ENCODE measurements at regions not wholly inside any gene's neighbourhood (a gene's known extent, or its start where the extent isn't known, plus 50 kb on each side); places are given as distances from the start of the nearest gene placed in this dataset.

- TF ChIP-seq ZFX (IDR thresholded peaks at IDR 0.05) = no peak
- TF ChIP-seq, protein P1, sequence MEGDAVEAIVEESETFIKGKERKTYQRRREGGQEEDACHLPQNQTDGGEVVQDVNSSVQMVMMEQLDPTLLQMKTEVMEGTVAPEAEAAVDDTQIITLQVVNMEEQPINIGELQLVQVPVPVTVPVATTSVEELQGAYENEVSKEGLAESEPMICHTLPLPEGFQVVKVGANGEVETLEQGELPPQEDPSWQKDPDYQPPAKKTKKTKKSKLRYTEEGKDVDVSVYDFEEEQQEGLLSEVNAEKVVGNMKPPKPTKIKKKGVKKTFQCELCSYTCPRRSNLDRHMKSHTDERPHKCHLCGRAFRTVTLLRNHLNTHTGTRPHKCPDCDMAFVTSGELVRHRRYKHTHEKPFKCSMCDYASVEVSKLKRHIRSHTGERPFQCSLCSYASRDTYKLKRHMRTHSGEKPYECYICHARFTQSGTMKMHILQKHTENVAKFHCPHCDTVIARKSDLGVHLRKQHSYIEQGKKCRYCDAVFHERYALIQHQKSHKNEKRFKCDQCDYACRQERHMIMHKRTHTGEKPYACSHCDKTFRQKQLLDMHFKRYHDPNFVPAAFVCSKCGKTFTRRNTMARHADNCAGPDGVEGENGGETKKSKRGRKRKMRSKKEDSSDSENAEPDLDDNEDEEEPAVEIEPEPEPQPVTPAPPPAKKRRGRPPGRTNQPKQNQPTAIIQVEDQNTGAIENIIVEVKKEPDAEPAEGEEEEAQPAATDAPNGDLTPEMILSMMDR (conservative IDR thresholded peaks at IDR 0.05) = no peak
- H3K27ac ChIP-seq = no peak overlapping the region
These were observed 78.3 kb upstream of the ASIC2 start for GRCh38 chr17:33371377-33371776.

- TF ChIP-seq, protein P1 (conservative IDR thresholded peaks at IDR 0.05) = no peak
- TF ChIP-seq ZFX (IDR thresholded peaks at IDR 0.05) = no peak
- H3K27ac ChIP-seq = no peak overlapping the region
These were observed 80.2 kb upstream of the ASIC2 start for GRCh38 chr17:33373273-33373672.

DNA sequence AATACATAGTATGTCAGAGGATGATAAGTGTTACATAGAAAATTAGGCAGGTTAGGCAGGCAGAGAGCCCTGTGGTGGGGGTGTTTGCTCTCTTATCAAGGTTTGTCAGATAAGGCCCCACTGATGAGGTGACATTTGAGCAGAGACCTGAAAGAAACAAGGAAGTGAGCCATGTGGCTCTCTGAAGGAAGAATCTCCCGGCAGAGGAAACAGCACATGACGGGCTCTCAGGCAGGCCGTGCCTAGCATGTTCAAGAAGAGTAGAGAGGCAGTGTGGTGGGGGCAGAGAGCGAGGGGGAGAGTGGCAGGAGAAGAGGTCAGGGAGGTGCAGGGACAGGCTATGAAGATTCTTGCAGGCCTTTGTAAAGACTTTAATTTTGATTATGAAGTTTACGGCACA, 82.0 kb upstream of the ASIC2 start:
- no peak for TF ChIP-seq ZFX (IDR thresholded peaks at IDR 0.05)
- TF ChIP-seq, protein P1 (conservative IDR thresholded peaks at IDR 0.05) = no peak
- H3K27ac ChIP-seq = no peak overlapping the region

DNA sequence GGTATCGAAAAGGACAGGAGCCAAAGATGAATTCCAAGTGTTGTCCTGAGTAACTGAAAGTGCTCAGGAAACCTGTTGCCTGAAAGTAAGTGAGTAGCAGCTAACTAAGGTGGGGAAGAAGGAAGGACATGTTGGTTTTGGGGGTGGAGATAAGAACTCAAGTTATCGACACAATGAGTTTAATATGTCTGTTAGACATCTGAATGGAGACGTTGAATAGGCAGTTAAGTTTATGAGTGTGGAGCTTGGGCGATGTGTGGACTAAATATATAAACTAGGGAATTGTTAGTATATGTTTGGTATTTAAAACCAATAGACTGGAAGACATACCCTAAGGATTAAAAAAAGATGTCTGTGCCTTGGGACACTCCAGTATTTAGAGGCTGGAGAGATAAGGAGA, 82.7 kb upstream of the ASIC2 start:
- TF ChIP-seq, protein P1 (conservative IDR thresholded peaks at IDR 0.05) = no peak
- no peak for TF ChIP-seq ZFX (IDR thresholded peaks at IDR 0.05)
- no peak overlapping the region for H3K27ac ChIP-seq

GRCh38 chr17:33377837-33378595, 84.9 kb upstream of the ASIC2 start:
- TF ChIP-seq ZFX (IDR thresholded peaks at IDR 0.05) = no peak
- TF ChIP-seq, protein P1 (conservative IDR thresholded peaks at IDR 0.05) = no peak
- no peak overlapping the region for H3K27ac ChIP-seq

GRCh38 chr17:33381201-33381600, 88.1 kb upstream of the ASIC2 start:
- no peak for TF ChIP-seq ZFX (IDR thresholded peaks at IDR 0.05)
- TF ChIP-seq, protein P1 (conservative IDR thresholded peaks at IDR 0.05) = no peak
- no peak overlapping the region for H3K27ac ChIP-seq

GRCh38 chr17:33383488-33384023, 90.5 kb upstream of the ASIC2 start:
- H3K27ac ChIP-seq = no peak overlapping the region
- TF ChIP-seq, protein P1 (conservative IDR thresholded peaks at IDR 0.05) = no peak
- no peak for TF ChIP-seq ZFX (IDR thresholded peaks at IDR 0.05)
